Activated T-cell treated with anti-CD3 and anti-CD28 coated beads, Interleukin-2, amount 50 U/mL, for 72 hours (primary cell): ENCODE measurements at regions not wholly inside any gene's neighbourhood (a gene's known extent, or its start where the extent isn't known, plus 50 kb on each side); places are given as distances from the start of the nearest gene placed in this dataset.

Source experiments
- ATAC-seq, 2 donors: fragments of 150-1000 bp; cut with Tn5 transposase; replicated peaks in 1 of 2; 2 replicates each; pipeline ENCODE4 v1.10.0; 2021; ENCODE audit warnings: moderate library complexity in 2 of 2, mild to moderate bottlenecking in 1 of 2
- DNase-seq, 2 donors: peaks; one replicate each; pipeline ENCODE4 v3.0.0; 2021 to 2022; ENCODE audit warnings: mixed read lengths in 1 of 2
- H3K27ac Mint-ChIP-seq: one replicate; pipeline ENCODE4 v1.8.0; 2022; ENCODE audit warnings: mild to moderate bottlenecking, moderate library complexity, mixed read lengths
- H3K27me3 Mint-ChIP-seq: one replicate; pipeline ENCODE4 v1.8.0; 2022; ENCODE audit warnings: low read depth, mixed read lengths
- H3K36me3 Mint-ChIP-seq, 2 donors: one replicate each; pipeline ENCODE4 v1.8.0; 2022; ENCODE audit warnings: mixed read lengths in 2 of 2, mild to moderate bottlenecking in 1 of 2; ENCODE audit not compliant: insufficient read depth in 2 of 2
- H3K4me1 Mint-ChIP-seq: one replicate; pipeline ENCODE4 v1.8.0; 2022; ENCODE audit warnings: low read depth, mixed read lengths
- H3K4me3 Mint-ChIP-seq, 2 donors: one replicate each; pipeline ENCODE4 v1.8.0; 2022; ENCODE audit warnings: mild to moderate bottlenecking in 2 of 2, mixed read lengths in 2 of 2, moderate library complexity in 2 of 2
- H3K9me3 Mint-ChIP-seq, 2 donors: one replicate each; pipeline ENCODE4 v1.8.0; 2022; ENCODE audit warnings: mixed read lengths in 2 of 2

DNA sequence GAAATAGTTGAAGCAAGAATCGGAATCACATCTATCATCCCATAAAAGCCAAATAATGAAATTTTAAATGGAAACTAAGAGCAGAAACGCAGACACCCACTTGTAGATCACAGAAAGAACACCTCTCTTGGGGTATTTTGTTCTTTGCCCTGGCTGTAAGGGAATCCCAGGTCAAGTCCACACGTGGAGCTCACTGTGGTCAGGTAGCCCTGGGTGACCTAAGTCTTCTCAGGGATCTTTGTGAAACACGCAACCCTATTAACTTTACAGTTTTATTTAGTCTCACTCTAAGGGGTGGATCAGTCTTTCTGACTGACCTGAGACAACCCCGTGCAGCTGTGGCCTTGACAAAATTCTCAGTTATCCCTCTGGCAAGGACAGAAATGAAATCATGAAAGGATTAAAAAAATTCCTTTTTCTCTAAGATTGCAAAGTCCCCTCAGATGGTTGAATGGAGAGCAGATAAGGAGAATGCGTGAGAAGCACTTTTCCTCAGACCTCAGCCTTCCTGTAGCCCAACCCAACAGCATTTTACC is 111.6 kb downstream of the NREP start:
- no peak for ATAC-seq
- peaks cover 0 to 3% of the 10 kb centered on the region in 2 donors for H3K9me3 Mint-ChIP-seq
- DNase-seq = no peak
- H3K27ac Mint-ChIP-seq = no peak overlapping the region
- H3K27me3 Mint-ChIP-seq = peaks cover 23% of the 10 kb centered on the region
- no peaks in the 10 kb centered on the region for H3K4me1 Mint-ChIP-seq
- no peak overlapping the region for H3K4me3 Mint-ChIP-seq
- H3K36me3 Mint-ChIP-seq = peaks cover 0 to 4% of the 10 kb centered on the region in 2 donors

DNA sequence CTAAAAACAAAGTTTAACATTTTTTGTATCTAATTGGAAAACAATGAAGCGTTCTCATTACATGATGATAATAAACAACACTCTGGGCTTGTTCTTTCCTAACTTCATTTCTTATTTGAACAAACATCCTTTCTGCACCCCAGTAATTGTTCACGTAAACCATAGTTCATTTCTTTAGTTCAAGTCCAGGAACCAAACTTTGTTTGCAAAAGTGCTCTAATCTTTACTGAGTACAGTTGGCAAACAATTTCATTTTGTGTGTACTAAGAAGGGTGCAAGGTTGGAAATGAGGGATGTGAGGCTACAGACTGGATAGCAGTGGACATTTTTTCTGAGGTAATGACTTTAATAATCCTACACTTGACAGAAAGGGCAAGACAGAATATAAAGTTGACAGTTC is 113.5 kb downstream of the NREP start:
- peaks cover 8 to 12% of the 10 kb centered on the region in 2 donors for H3K9me3 Mint-ChIP-seq
- no peak for ATAC-seq

DNA sequence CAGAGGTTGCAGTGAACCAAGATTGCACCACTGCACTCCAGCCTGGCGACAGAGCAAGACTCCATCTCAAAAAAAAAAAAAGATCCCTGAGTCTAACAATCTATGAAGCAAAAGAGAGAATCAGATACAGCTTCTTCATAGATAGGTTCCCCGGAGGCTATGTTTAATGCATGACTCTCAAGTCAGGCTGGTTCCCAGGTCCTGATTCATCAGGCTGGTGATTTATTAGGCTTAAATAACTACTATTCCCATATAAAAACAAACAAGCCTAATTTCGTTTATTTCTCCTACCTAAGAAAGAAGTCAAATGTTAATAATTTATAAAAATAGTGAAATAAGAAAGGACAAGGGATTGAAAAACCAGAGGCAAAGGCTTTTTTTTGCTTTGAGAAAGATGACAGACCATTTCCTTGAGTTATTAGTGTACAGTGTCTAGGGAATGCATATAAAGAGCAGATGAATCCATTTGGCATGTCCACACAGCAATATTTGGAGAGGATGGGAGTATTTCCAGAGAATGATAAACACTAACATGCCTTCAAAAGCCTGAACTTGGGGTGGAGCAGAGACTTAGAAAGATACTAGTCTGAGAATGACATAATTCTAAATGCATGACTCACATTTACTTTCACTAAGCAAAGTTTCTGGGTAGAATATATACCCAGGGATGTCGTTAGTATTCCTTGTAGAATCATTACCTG is 115.3 kb downstream of the NREP start:
- peaks cover 13 to 14% of the 10 kb centered on the region in 2 donors for H3K9me3 Mint-ChIP-seq
- DNase-seq (no peak), ATAC-seq (no peak)
- H3K4me3 Mint-ChIP-seq = no peak overlapping the region
- H3K27ac Mint-ChIP-seq = no peak overlapping the region
- peaks cover 23% of the 10 kb centered on the region for H3K27me3 Mint-ChIP-seq
- H3K4me1 Mint-ChIP-seq = no peaks in the 10 kb centered on the region
- H3K36me3 Mint-ChIP-seq = peaks cover 2 to 12% of the 10 kb centered on the region in 2 donors

More for the DNA sequence above, 113.5 kb downstream of the NREP start:
- DNase-seq = no peak
- Mint-ChIP-seq H3K4me1 (no peaks in the 10 kb centered on the region), H3K36me3 (peaks cover 2 to 9% of the 10 kb centered on the region in 2 donors), H3K4me3 (no peak overlapping the region), H3K27me3 (peaks cover 23% of the 10 kb centered on the region), H3K27ac (no peak overlapping the region)

DNA sequence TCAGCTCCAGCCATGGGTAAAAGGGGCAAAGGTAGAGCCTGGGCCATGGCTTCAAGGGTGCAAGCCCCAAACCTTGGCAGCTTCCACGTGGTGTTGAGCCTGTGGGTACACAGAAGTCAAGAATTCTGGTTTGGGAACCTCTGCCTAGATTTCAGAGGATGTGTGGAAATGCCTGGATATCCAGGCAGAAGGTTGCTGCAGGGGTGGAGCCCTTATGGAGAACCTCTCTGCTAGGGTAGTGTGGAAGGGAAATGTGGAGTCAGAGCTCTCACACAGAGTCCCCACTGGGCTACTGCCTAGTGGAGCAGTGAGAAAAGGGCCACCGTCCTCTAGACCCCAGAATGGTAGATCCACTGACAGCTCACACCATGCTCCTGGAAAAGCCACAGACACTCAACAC is 117.1 kb downstream of the NREP start:
- H3K9me3 Mint-ChIP-seq = peaks cover 13 to 14% of the 10 kb centered on the region in 2 donors
- DNase-seq = no peak
- H3K4me3 Mint-ChIP-seq = no peak overlapping the region
- H3K27ac Mint-ChIP-seq = no peak overlapping the region
- no peaks in the 10 kb centered on the region for H3K4me1 Mint-ChIP-seq
- H3K27me3 Mint-ChIP-seq = peaks cover 23% of the 10 kb centered on the region
- H3K36me3 Mint-ChIP-seq = peaks cover 2 to 12% of the 10 kb centered on the region in 2 donors
- ATAC-seq = no peak

DNA sequence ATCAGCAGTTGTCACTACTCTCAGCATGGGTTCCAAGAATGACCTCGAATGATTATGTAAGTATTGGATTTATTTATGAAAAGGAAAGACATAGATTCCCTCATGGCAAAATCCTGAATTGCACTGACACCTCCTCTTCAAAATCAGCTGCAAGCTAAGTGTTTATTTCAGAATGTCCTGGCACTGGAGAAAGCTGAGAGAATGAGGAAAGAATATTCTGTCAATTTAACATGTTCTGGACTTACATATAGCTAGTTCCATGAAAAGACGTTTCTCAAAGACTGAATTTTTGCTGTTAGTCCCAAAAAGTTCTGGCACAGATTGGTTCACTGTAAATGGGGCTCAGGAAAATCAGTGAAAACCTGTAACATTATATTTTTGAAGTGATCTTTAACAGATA is 120.3 kb downstream of the NREP start:
- H3K9me3 Mint-ChIP-seq = peaks cover 13 to 14% of the 10 kb centered on the region in 2 donors
- DNase-seq (no peak), ATAC-seq (no peak)
- no peak overlapping the region for H3K4me3 Mint-ChIP-seq
- H3K27me3 Mint-ChIP-seq = no peaks in the 10 kb centered on the region
- H3K27ac Mint-ChIP-seq = no peak overlapping the region
- no peaks in the 10 kb centered on the region for H3K4me1 Mint-ChIP-seq
- H3K36me3 Mint-ChIP-seq = peaks cover 2 to 12% of the 10 kb centered on the region in 2 donors

DNA sequence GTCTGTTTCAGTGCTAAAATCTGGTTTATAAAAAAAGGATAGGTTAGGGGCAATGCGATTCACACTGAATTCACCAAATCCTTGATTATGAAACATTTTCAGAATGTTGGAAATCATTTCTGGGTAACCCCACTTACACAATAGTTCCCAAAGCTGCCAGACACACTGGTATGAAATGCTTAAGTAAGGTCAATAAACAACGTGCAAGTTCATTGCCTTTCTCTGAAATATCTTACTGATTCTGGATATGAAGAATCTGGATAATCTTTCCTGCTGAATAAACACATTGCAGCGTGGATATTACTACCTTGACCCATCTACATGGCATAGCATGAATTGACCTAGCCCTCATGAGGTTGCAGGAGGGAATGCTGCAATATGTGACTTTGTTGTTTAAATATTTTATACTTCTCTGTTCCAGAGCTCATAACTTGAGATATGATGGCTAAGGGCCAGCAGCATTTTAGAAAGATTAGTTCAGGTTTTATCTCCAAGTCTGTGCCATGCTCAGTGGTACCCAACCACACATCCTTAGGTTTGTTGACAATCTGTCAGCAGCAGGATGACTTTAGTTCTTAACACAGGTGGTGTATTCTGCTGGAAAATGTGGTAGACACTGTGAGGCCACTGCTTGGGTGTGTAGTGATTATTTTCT is 121.0 kb downstream of the NREP start:
- H3K9me3 Mint-ChIP-seq = peaks cover 13 to 14% of the 10 kb centered on the region in 2 donors
- H3K4me3 Mint-ChIP-seq = no peak overlapping the region
- ATAC-seq (no peak), DNase-seq (no peak)
- H3K4me1 Mint-ChIP-seq = no peaks in the 10 kb centered on the region
- H3K27me3 Mint-ChIP-seq = no peaks in the 10 kb centered on the region
- H3K36me3 Mint-ChIP-seq = peaks cover 2 to 10% of the 10 kb centered on the region in 2 donors
- no peak overlapping the region for H3K27ac Mint-ChIP-seq

DNA sequence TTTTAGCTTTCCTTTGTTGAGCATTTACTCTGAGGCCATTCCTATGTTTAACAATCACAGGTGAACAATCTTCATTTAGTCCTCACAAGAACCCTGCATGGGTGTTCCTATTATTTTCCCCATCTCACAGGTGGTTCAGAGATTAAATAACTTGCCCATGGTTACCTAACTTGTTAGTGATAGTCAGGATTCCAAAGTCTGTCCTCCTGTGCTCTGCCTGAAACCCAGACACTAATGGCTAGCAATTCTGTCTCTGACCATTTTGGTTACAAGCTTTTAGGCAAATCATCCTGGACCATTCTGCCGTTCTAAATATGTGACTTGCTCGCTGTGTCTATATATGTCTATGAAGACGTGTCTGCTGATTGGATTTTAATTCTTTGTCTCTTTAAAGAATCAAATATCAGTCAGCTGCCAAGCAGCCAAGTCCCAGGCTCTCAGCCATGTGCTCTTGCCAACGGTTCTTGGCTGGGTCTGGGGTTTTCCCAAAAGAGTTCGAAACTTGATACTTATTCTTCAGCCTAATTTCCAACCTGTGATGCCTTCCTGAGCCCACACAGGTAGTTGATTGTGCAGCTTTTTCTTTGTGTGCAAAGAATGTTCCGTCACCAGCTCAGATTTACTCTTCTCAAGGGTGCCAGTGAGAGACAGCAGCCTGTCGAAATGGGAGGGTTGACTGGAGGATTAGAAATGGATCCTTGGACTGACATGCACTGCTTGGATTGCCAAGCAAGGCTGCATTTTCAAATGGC is 121.7 kb downstream of the NREP start:
- Mint-ChIP-seq H3K9me3 (peaks cover 11 to 13% of the 10 kb centered on the region in 2 donors), H3K36me3 (peaks cover 2 to 8% of the 10 kb centered on the region in 2 donors), H3K27me3 (no peaks in the 10 kb centered on the region), H3K4me3 (no peak overlapping the region), H3K4me1 (no peaks in the 10 kb centered on the region), H3K27ac (no peak overlapping the region)
- ATAC-seq = no peak
- no peak for DNase-seq

DNA sequence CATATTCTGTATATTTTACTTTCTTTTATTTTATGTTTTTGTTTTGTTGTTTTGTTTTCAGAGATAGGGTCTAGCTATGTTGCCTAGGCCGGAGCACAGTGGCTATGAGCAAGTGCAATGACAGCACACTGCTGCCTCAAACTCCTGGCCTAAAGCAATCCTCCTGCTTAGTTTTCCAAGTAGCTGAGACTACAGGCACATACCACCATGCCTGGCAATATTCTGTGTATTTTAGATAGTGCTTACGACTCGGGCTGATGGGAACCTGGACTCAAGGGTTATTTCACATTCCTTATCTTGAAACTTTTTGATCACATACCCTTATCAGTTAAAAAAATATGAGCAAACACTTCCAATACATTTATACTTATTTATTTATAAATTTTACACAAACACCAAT is 119.0 kb upstream of the STARD4 start:
- peaks cover 2 to 11% of the 10 kb centered on the region in 2 donors for H3K36me3 Mint-ChIP-seq
- no peak for ATAC-seq

DNA sequence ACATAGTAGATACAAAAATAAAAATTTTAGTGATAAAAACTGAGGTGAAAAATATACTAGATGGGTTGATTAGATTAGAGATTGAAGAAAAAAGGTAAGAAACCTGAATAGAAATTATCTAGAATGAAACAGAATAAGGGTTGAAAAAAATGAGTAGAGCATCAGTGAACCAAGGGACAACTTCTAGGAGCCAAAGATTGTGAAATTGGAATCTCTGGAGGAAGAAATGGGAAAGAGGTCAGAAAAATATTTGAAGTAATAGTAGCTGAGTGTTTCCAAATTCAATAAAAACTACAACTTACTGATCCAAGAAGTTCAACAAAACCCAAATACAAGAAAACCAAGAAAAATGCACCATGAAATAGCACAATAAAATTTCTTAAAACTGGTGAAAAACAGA is 116.6 kb upstream of the STARD4 start:
- ATAC-seq (no peak), DNase-seq (no peak)
- Mint-ChIP-seq H3K4me1 (peaks cover 18% of the 10 kb centered on the region), H3K27ac (no peak overlapping the region), H3K36me3 (peaks cover 4 to 20% of the 10 kb centered on the region in 2 donors), H3K9me3 (peaks cover 8 to 12% of the 10 kb centered on the region in 2 donors), H3K27me3 (no peaks in the 10 kb centered on the region), H3K4me3 (no peak overlapping the region)

More for the DNA sequence above, 119.0 kb upstream of the STARD4 start:
- Mint-ChIP-seq H3K27ac (no peak overlapping the region), H3K4me3 (no peak overlapping the region), H3K9me3 (peaks cover 4 to 5% of the 10 kb centered on the region in 2 donors), H3K4me1 (peaks cover 18% of the 10 kb centered on the region), H3K27me3 (no peaks in the 10 kb centered on the region)
- no peak for DNase-seq

DNA sequence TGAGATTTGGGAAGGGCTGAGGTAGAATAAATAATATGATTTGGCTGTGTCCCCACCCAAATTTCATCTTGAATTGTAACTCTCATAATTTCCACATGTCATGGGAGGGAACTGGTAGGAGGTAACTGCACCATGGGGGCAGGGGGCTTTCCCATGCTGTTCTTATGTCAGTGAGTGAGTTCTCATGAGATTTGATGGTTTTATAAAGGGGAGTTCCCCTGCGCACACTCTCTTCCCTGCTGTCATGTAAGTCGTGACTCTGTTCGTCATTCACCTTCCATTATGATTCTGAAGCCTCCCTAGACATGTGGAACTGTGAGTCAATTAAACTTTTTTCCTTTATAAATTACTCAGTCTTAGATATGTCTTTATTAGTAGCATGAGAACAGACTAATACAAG is 115.5 kb upstream of the STARD4 start:
- peak overlapping the region; percentile 32 for H3K27ac Mint-ChIP-seq
- H3K4me3 Mint-ChIP-seq = peak overlapping the region in 1 of 2 donors; percentile 54
- peaks cover 8 to 12% of the 10 kb centered on the region in 2 donors for H3K9me3 Mint-ChIP-seq
- peaks cover 4 to 20% of the 10 kb centered on the region in 2 donors for H3K36me3 Mint-ChIP-seq
- ATAC-seq (peak; percentile 92 to 93), DNase-seq (peak; percentile 23 to 50)
- no peaks in the 10 kb centered on the region for H3K27me3 Mint-ChIP-seq
- H3K4me1 Mint-ChIP-seq = peaks cover 18% of the 10 kb centered on the region

DNA sequence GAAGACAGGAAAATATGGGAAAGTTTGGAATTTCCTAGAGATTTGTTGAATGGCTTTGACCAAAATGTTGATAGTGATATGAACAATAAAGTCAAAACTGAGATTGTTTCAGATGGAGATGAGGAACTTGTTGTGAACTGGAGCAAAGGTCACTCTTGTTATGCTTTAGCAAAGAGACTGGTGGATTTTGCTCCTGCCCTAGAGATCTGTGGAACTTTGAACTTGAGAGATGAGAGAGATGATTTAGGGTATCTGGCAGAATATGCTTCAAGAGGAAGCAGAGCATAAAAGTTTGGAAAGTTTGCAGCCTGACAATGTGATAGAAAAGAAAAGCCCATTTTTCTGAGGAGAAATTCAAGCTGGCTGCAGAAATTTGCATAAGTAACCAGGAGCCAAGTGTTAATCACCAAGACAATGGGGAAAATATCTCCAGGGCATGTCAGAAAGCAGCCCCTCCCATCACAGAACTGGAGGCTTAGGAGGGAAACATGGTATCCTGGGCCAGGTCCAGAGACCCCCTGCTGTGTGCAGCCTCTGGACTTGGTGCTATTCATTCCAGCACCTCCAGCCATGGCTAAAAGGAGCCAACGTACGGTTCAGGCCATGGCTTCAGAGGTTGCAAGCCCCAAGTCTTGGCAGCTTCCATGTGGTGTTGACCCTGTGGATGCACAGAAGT is 114.3 kb upstream of the STARD4 start:
- peaks cover 18% of the 10 kb centered on the region for H3K4me1 Mint-ChIP-seq
- no peak overlapping the region for H3K27ac Mint-ChIP-seq
- ATAC-seq (no peak), DNase-seq (no peak)
- H3K27me3 Mint-ChIP-seq = no peaks in the 10 kb centered on the region
- H3K9me3 Mint-ChIP-seq = peaks cover 8 to 12% of the 10 kb centered on the region in 2 donors
- peaks cover 4 to 20% of the 10 kb centered on the region in 2 donors for H3K36me3 Mint-ChIP-seq
- H3K4me3 Mint-ChIP-seq = no peak overlapping the region

DNA sequence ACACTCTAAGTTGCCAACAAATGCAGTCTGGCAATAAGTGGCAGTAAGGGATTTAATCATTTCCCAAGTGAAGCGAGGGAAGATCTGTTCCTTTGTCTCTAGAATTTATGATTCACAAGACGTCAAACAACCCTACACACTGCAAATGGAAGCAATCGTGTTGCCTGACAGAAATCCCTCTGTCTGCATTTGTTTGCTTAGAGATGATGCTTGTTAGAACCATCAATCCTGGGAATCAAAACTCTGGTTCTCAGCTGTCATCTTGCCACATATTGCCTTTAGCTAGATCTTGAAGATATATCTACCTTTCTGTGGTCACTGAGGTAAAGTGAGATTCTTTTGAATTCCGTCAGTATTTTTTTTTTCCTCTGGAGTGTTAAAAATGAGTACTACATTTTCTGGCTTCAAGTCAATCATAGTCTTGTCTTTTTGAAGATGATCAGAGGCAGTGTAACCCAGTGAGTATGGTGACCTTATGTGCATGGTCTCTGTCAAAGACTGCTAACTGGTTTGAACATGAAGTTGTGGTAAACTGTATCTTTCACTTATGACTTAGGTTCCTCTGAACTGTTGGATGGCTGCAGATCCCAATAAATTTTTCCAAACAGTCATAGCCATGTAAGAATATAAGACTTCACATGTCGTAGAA is 106.4 kb upstream of the STARD4 start:
- DNase-seq (no peak), ATAC-seq (peak; percentile 67 to 69)
- H3K4me1 Mint-ChIP-seq = peaks cover 12% of the 10 kb centered on the region
- no peaks in the 10 kb centered on the region for H3K9me3 Mint-ChIP-seq
- H3K27me3 Mint-ChIP-seq = peaks cover 9% of the 10 kb centered on the region
- H3K27ac Mint-ChIP-seq = no peak overlapping the region
- H3K36me3 Mint-ChIP-seq = peaks cover 0 to 2% of the 10 kb centered on the region in 2 donors
- H3K4me3 Mint-ChIP-seq = peak overlapping the region in 1 of 2 donors; percentile 11
